OCI-LY3 (cell line): ENCODE measurements at regions not wholly inside any gene's neighbourhood (a gene's known extent, or its start where the extent isn't known, plus 50 kb on each side); places are given as distances from the start of the nearest gene placed in this dataset.

Experiments
- CTCF ChIP-seq: fragments of 200-600, 300-600 bp; sonication (generic); IDR thresholded peaks from 2 replicates; pipeline ENCODE4 v1.5.1; 2014; ENCODE audit warnings: antibody characterized with exemption, low read length, low read depth
- EZH2phosphoT487 ChIP-seq: fragments of 200-600 bp; shearing (Covaris generic); IDR thresholded peaks from 2 replicates; pipeline ENCODE4 v1.6.1; 2018; ENCODE audit warnings: antibody characterized with exemption, mixed run types, low read depth

GRCh38 chr1:30397576-30397975, 325.8 kb downstream of the MATN1 start:
- no peak for TF ChIP-seq EZH2phosphoT487
- TF ChIP-seq CTCF, result no peak
